IMR-90 (cell line): ENCODE measurements at regions not wholly inside any gene's neighbourhood (a gene's known extent, or its start where the extent isn't known, plus 50 kb on each side); places are given as distances from the start of the nearest gene placed in this dataset.

ENCODE experiments used
- ATAC-seq: fragments of 200-7000 bp; cut with Tn5 transposase; 2 replicates; pipeline ENCODE4 v1.9.1; 2020; ENCODE audit warnings: low read depth, mild to moderate bottlenecking, moderate library complexity
- BruUV-seq: library from RNA; stranded (reverse); fragments of 400-500 nt; replicated peaks from 2 replicates; lab custom pipeline; 2021; lab: Mats Ljungman, UMichigan
- CTCF ChIA-PET: fragments of 300-600 bp; formaldehyde crosslinking; extraction: SDS; loops from one replicate; lab custom pipeline; 2021; ENCODE audit warnings: antibody characterized with exemption; lab: Yijun Ruan, JAX
- POLR2A ChIA-PET: fragments of 300-600 bp; sonication (Branson Sonifier 250); formaldehyde crosslinking; loops from one replicate; lab custom pipeline; 2022; ENCODE audit warnings: antibody characterized with exemption; ENCODE audit not compliant: unreplicated experiment; lab: Charles Lee
- DNase-seq: peaks from one replicate; pipeline ENCODE4 v3.0.0; 2013
- H2AFZ ChIP-seq: replicated peaks from 2 replicates; pipeline ENCODE3; 2013; ENCODE audit warnings: low read length, mild to moderate bottlenecking; ENCODE audit not compliant: poor library complexity
- H2AK5ac ChIP-seq: 2 replicates; pipeline ENCODE4 v1.6.1; 2013; ENCODE audit warnings: low read depth, low read length, inconsistent platforms
- H2AK9ac ChIP-seq: replicated peaks from 2 replicates; pipeline ENCODE3; 2013; ENCODE audit warnings: mild to moderate bottlenecking, low read depth, low read length, moderate library complexity; ENCODE audit not compliant: poor library complexity
- H2BK120ac ChIP-seq: 2 replicates; pipeline ENCODE4 v1.6.1; 2013; ENCODE audit warnings: low read depth, low read length, inconsistent platforms
- H2BK15ac ChIP-seq: 3 replicates; pipeline ENCODE4 v1.6.1; 2013; ENCODE audit warnings: low read depth, low read length, inconsistent platforms
- H2BK20ac ChIP-seq: 2 replicates; pipeline ENCODE4 v1.6.1; 2013; ENCODE audit warnings: low read depth, mild to moderate bottlenecking, inconsistent platforms, low read length, moderate library complexity
- H2BK5ac ChIP-seq: 2 replicates; pipeline ENCODE4 v1.6.1; 2013; ENCODE audit warnings: mild to moderate bottlenecking, low read depth, low read length, inconsistent platforms; ENCODE audit not compliant: poor library complexity, severe bottlenecking
- H3K14ac ChIP-seq: replicated peaks from 2 replicates; pipeline ENCODE4 v1.6.1; 2013; ENCODE audit warnings: low read depth, low read length, inconsistent platforms
- H3K18ac ChIP-seq: 2 replicates; pipeline ENCODE4 v1.6.1; 2013; ENCODE audit warnings: low read depth, low read length, control low read depth
- H3K23ac ChIP-seq: 2 replicates; pipeline ENCODE4 v1.6.1; 2013; ENCODE audit warnings: low read depth, low read length, inconsistent platforms
- H3K27ac ChIP-seq: 2 replicates; pipeline ENCODE4 v1.5.1; 2013; ENCODE audit warnings: mild to moderate bottlenecking, control low read depth, low read length; ENCODE audit not compliant: insufficient read depth
- H3K27me3 ChIP-seq: 2 replicates; pipeline ENCODE4 v1.6.1; 2013; ENCODE audit warnings: low read length; ENCODE audit not compliant: control insufficient read depth, insufficient read depth
- H3K36me3 ChIP-seq: 2 replicates; pipeline ENCODE4 v1.6.1; 2013; ENCODE audit warnings: low read length, mixed read lengths; ENCODE audit not compliant: control insufficient read depth, insufficient read depth
- H3K4ac ChIP-seq: 2 replicates; pipeline ENCODE4 v1.6.1; 2013; ENCODE audit warnings: low read depth, low read length, inconsistent platforms
- H3K4me1 ChIP-seq: 2 replicates; pipeline ENCODE4 v1.6.1; 2013; ENCODE audit warnings: low read length, mixed read lengths; ENCODE audit not compliant: control insufficient read depth, insufficient read depth
- H3K4me2 ChIP-seq: 2 replicates; pipeline ENCODE4 v1.6.1; 2013; ENCODE audit warnings: low read depth, mild to moderate bottlenecking, control low read depth, low read length, moderate library complexity
- H3K4me3 ChIP-seq: 2 replicates; pipeline ENCODE4 v1.5.1; 2013; ENCODE audit warnings: low read depth, mild to moderate bottlenecking, control low read depth, low read length, moderate library complexity; ENCODE audit not compliant: insufficient read depth
- H3K56ac ChIP-seq: 2 replicates; pipeline ENCODE4 v1.6.1; 2013; ENCODE audit warnings: low read length, inconsistent platforms; ENCODE audit not compliant: insufficient read depth; ENCODE audit errors: extremely low read depth
- H3K79me1 ChIP-seq, 2 experiments: 2 replicates each; pipeline ENCODE4 v1.6.1; 2013; ENCODE audit warnings: low read length in 2 of 2, inconsistent platforms in 1 of 2, low read depth in 1 of 2
- H3K9ac ChIP-seq: 2 replicates; pipeline ENCODE4 v1.6.1; 2013; ENCODE audit warnings: low read depth, low read length, control low read depth
- H3K9me1 ChIP-seq: 2 replicates; pipeline ENCODE4 v1.6.1; 2013; ENCODE audit warnings: low read length, inconsistent platforms; ENCODE audit not compliant: insufficient read depth
- H3K9me3 ChIP-seq: 2 replicates; pipeline ENCODE4 v1.6.1; 2013; ENCODE audit warnings: low read length; ENCODE audit not compliant: control insufficient read depth, insufficient read depth
- H4K20me1 ChIP-seq: 2 replicates; pipeline ENCODE4 v1.6.1; 2013; ENCODE audit warnings: low read length, inconsistent platforms; ENCODE audit not compliant: insufficient read depth
- H4K5ac ChIP-seq: 2 replicates; pipeline ENCODE4 v1.6.1; 2013; ENCODE audit warnings: mild to moderate bottlenecking, low read depth, low read length, control low read depth
- H4K8ac ChIP-seq, 2 experiments: 2 replicates each; pipeline ENCODE4 v1.6.1; 2013; ENCODE audit warnings: low read depth in 2 of 2, low read length in 2 of 2, control low read depth in 1 of 2, inconsistent platforms in 1 of 2
- H4K91ac ChIP-seq: 2 replicates; pipeline ENCODE4 v1.6.1; 2013; ENCODE audit warnings: low read depth, low read length, inconsistent platforms; ENCODE audit not compliant: insufficient read depth
- BHLHE40 ChIP-seq: fragments of 150-350 bp; IDR thresholded peaks from 2 replicates; pipeline ENCODE4 v1.6.1; 2016; ENCODE audit warnings: mild to moderate bottlenecking, low read depth, low read length
- CEBPB ChIP-seq: IDR thresholded peaks from 2 replicates; pipeline ENCODE4 v1.6.1; 2012; ENCODE audit warnings: low read depth, low read length, improper control_type of control experiment
- CHD1 ChIP-seq: IDR thresholded peaks from 2 replicates; pipeline ENCODE4 v1.6.1; 2012; ENCODE audit warnings: low read depth, low read length, improper control_type of control experiment
- CTCF ChIP-seq: conservative IDR thresholded peaks from 2 replicates; pipeline ENCODE4 v1.5.1; 2012; ENCODE audit warnings: mild to moderate bottlenecking, low read depth, low read length, improper control_type of control experiment
- ELK1 ChIP-seq: fragments of 150-350 bp; IDR thresholded peaks from 2 replicates; pipeline ENCODE4 v1.6.1; 2016; ENCODE audit warnings: low read depth, mild to moderate bottlenecking, low read length, moderate library complexity, borderline replicate concordance
- FOS ChIP-seq: fragments of 150-350 bp; IDR thresholded peaks from 2 replicates; pipeline ENCODE4 v1.6.1; 2016; ENCODE audit warnings: low read depth, low read length
- MAFK ChIP-seq: IDR thresholded peaks from 2 replicates; pipeline ENCODE4 v1.6.1; 2012; ENCODE audit warnings: low read depth, low read length, improper control_type of control experiment
- MAZ ChIP-seq: IDR thresholded peaks from 2 replicates; pipeline ENCODE4 v1.6.1; 2012; ENCODE audit warnings: low read depth, mild to moderate bottlenecking, low read length, improper control_type of control experiment, moderate library complexity, borderline replicate concordance
- MXI1 ChIP-seq: IDR thresholded peaks from 2 replicates; pipeline ENCODE4 v1.6.1; 2012; ENCODE audit warnings: low read depth, mild to moderate bottlenecking, low read length, moderate library complexity, borderline replicate concordance
- NFE2L2 ChIP-seq: fragments of 150-350 bp; IDR thresholded peaks from 2 replicates; pipeline ENCODE4 v1.6.1; 2016; ENCODE audit warnings: low read depth, mild to moderate bottlenecking, low read length
- POLR2A ChIP-seq: IDR thresholded peaks from 2 replicates; pipeline ENCODE4 v1.6.1; 2012; ENCODE audit warnings: mild to moderate bottlenecking, low read depth, low read length
- RCOR1 ChIP-seq: IDR thresholded peaks from 2 replicates; pipeline ENCODE4 v1.6.1; 2012; ENCODE audit warnings: mild to moderate bottlenecking, low read length, improper control_type of control experiment; ENCODE audit not compliant: insufficient replicate concordance
- RFX5 ChIP-seq: IDR thresholded peaks from 2 replicates; pipeline ENCODE4 v1.8.0; 2012; ENCODE audit warnings: low read depth, mild to moderate bottlenecking, low read length, moderate library complexity
- SMC3 ChIP-seq: fragments of 150-350 bp; IDR thresholded peaks from 2 replicates; pipeline ENCODE4 v1.6.1; 2016; ENCODE audit warnings: low read depth, mild to moderate bottlenecking, antibody characterized with exemption, low read length, moderate library complexity
- USF2 ChIP-seq: fragments of 150-350 bp; IDR thresholded peaks from 2 replicates; pipeline ENCODE4 v1.6.1; 2017; ENCODE audit warnings: mild to moderate bottlenecking, antibody characterized with exemption, low read length, low read depth
- dilution Hi-C: fragments of 300-500 bp; cut with HindIII; formaldehyde crosslinking; loops from one replicate; pipeline ENCODE4 v1.14.3; 2018; ENCODE audit warnings: low sequenced_read_pairs; ENCODE audit not compliant: unreplicated experiment
- in situ Hi-C: fragments of 300-500 bp; cut with MboI; formaldehyde crosslinking; loops from 3 replicates; pipeline ENCODE4 v1.14.3; 2019; ENCODE audit warnings: low sequenced_read_pairs, inconsistent platforms, mixed read lengths
- intact Hi-C: fragments of 100-400 bp; cut with micrococcal nuclease; formaldehyde crosslinking; loops from 2 replicates; pipeline ENCODE4 v1.10.0; 2022

- no peaks in the 10 kb centered on the region for H3K9me1 ChIP-seq
- intact Hi-C loops: no loop called here
- TF ChIP-seq FOS (no peak), NFE2L2 (no peak), ELK1 (no peak), MAZ (no peak), CTCF (no peak), POLR2A (no peak), BHLHE40 (no peak), CHD1 (no peak), MXI1 (no peak), RCOR1 (no peak), CEBPB (no peak), RFX5 (no peak), SMC3 (no peak), MAFK (no peak), USF2 (no peak)
- no peak overlapping the region for H4K8ac ChIP-seq
- no peak overlapping the region for H2AK9ac ChIP-seq
- no peak overlapping the region for H3K27ac ChIP-seq
- H2AK5ac ChIP-seq: no peak overlapping the region
- H3K4me2 ChIP-seq: no peak overlapping the region
- H2AFZ ChIP-seq: no peak overlapping the region
- no peaks in the 10 kb centered on the region for H3K4me1 ChIP-seq
- no peak overlapping the region for H3K18ac ChIP-seq
- H2BK120ac ChIP-seq: no peak overlapping the region
- ChIA-PET POLR2A (no interaction called here), CTCF (no interaction called here)
- no peak overlapping the region for H4K5ac ChIP-seq
- H2BK20ac ChIP-seq: no peak overlapping the region
- no peak for DNase-seq
- H3K9ac ChIP-seq: no peak overlapping the region
- no peak overlapping the region for H3K4ac ChIP-seq
- no peak for ATAC-seq
- H3K14ac ChIP-seq: no peak overlapping the region
- no peak overlapping the region for H2BK5ac ChIP-seq
- no peaks in the 10 kb centered on the region for H3K79me1 ChIP-seq
- H3K27me3 ChIP-seq: no peaks in the 10 kb centered on the region
- H3K36me3 ChIP-seq: no peaks in the 10 kb centered on the region
- H3K56ac ChIP-seq: no peak overlapping the region
- H4K91ac ChIP-seq: no peak overlapping the region
- dilution Hi-C loops: no loop called here
- no peak overlapping the region for H3K4me3 ChIP-seq
- no peak overlapping the region for H3K23ac ChIP-seq
- H3K9me3 ChIP-seq: peaks cover 5% of the 10 kb centered on the region
- in situ Hi-C loops: no loop called here
- H4K20me1 ChIP-seq: no peaks in the 10 kb centered on the region
- BruUV-seq: no TSS peak
- no peak overlapping the region for H2BK15ac ChIP-seq
Measured at GRCh38 chr2:208980321-208980720, 443.5 kb upstream of the MAP2 start.
